ENCODE measurements at regions not wholly inside any gene's neighbourhood (a gene's known extent, or its start where the extent isn't known, plus 50 kb on each side); places are given as distances from the start of the nearest gene placed in this dataset.

GRCh38 chr14:101456246-101457175 lies 104.8 kb upstream of the DIO3 start:
- TF ChIP-seq POLR2AphosphoS5 (IDR thresholded peaks at IDR 0.05; ENCODE audit: low read depth, low read length): no peak
- no peak for TF ChIP-seq POLR2A (IDR thresholded peaks at IDR 0.05; ENCODE audit: low read depth, low read length)
- peak; percentile 59; the same call in 1 of the 2 replicates for TF ChIP-seq SPI1 (IDR thresholded peaks at IDR 0.05; ENCODE audit: low read depth, low read length)
- TF ChIP-seq TAF1 (IDR thresholded peaks at IDR 0.05; ENCODE audit: low read depth, low read length): no peak
